Stimulated activated naive CD8-positive, alpha-beta T cell treated with anti-CD3 and anti-CD28 coated beads, Interleukin-15, amount 100 ng/mL, for 72 hours (primary cell): ENCODE measurements at regions not wholly inside any gene's neighbourhood (a gene's known extent, or its start where the extent isn't known, plus 50 kb on each side); places are given as distances from the start of the nearest gene placed in this dataset.

Experiments
- ATAC-seq: fragments of 150-1000 bp; cut with Tn5 transposase; 2 replicates; pipeline ENCODE4 v1.10.0; 2021; ENCODE audit warnings: mild to moderate bottlenecking, moderate library complexity
- DNase-seq, 2 donors: peaks; one replicate each; pipeline ENCODE4 v3.0.0; 2021 to 2022
- H3K27ac Mint-ChIP-seq, 2 donors: one replicate each; pipeline ENCODE4 v1.8.0; 2022; ENCODE audit warnings: mild to moderate bottlenecking in 2 of 2, mixed read lengths in 2 of 2, moderate library complexity in 2 of 2
- H3K27me3 Mint-ChIP-seq: one replicate; pipeline ENCODE4 v1.8.0; 2022; ENCODE audit warnings: mixed read lengths
- H3K4me1 Mint-ChIP-seq: one replicate; pipeline ENCODE4 v1.8.0; 2022; ENCODE audit warnings: mild to moderate bottlenecking, mixed read lengths
- H3K4me3 Mint-ChIP-seq, 2 donors: one replicate each; pipeline ENCODE4 v1.8.0; 2022; ENCODE audit warnings: mild to moderate bottlenecking in 2 of 2, mixed read lengths in 2 of 2, moderate library complexity in 1 of 2
- H3K9me3 Mint-ChIP-seq, 2 donors: one replicate each; pipeline ENCODE4 v1.8.0; 2022; ENCODE audit warnings: mixed read lengths in 2 of 2

DNA sequence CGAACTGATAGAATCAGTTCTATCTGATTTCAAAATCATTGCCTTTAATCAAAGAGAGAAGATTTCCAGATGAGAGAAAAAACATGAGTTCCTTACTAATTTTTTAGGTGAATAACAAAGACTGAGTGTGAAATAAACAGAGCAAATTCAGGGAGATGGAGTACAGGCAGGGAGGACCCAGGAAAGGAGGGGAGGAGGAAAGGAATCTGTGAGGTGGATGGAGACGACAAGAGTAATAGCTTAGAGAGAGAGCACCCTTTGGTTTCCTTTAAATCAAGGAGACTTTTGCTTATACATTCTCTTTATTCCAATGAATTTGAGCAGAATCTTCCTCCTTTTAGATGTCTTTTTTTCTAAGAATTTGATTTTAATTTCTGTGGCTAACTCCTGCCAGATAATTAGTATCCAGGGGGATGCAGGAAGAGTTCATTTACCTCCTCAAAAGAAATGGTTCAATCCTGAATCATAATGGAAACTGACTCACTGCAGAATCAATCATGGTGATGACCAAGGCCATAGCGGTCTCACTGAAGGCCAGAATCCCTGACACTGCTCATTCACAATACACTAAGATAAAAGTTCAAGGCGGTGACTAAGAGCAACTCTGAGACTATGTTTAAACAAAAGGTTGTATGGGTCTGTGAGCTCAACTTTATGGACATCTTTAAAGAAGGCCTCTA is 234.0 kb upstream of the ZC3H12C start:
- Mint-ChIP-seq H3K27me3 (no peaks in the 10 kb centered on the region), H3K4me3 (no peak overlapping the region), H3K27ac (no peak overlapping the region), H3K9me3 (no peaks in the 10 kb centered on the region), H3K4me1 (peaks cover 5% of the 10 kb centered on the region)
- ATAC-seq = no peak
- DNase-seq = no peak

DNA sequence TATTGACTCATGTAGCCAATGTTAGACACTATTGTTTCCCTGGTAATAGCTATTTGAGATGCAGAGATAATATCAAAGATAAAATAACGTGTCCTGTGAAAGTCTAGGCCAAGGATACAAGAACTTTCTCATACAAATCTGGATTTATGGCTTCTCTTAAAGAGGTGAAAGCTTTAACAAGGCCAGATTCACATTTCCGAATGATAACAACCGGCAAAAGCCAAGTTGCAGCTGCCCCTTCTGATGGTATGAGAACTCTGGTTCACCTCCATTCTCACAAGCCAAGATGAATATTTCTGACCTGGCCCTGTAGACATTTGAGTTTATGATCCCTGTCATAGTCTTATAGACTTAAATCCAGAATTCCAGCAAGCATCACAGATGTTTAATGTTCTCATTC is 230.4 kb upstream of the ZC3H12C start:
- DNase-seq = no peak
- H3K4me1 Mint-ChIP-seq = peaks cover 16% of the 10 kb centered on the region
- no peaks in the 10 kb centered on the region for H3K27me3 Mint-ChIP-seq
- no peak overlapping the region for H3K4me3 Mint-ChIP-seq
- no peak for ATAC-seq
- H3K9me3 Mint-ChIP-seq = peaks cover 0 to 4% of the 10 kb centered on the region in 2 donors
- no peak overlapping the region for H3K27ac Mint-ChIP-seq

DNA sequence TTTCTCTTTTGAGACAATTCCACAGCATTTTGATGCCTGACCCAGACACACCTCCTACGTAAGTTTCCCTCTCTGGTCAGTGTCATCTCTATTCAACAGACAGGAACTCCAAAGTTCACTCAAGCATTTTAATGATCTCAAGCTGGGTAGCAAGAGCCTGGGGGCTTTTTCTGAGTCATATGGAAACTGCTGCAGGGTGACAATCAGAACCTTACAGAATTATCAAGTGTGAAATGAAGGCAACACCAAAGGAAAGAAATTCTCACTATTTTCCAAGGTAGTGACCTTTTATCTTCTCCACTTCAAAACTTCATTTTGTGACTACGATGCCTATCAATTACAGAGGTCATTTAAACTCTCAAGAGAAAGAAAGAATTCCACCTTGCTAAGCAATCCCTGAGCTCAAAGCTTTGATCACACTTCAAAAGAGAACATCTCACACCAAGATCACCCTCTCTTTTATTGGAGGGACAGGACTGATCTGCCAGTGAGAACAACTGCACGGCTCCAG is 229.0 kb upstream of the ZC3H12C start:
- Mint-ChIP-seq H3K4me1 (peaks cover 16% of the 10 kb centered on the region), H3K9me3 (peaks cover 0 to 4% of the 10 kb centered on the region in 2 donors)
- peak; percentile 17 to 20 for DNase-seq

DNA sequence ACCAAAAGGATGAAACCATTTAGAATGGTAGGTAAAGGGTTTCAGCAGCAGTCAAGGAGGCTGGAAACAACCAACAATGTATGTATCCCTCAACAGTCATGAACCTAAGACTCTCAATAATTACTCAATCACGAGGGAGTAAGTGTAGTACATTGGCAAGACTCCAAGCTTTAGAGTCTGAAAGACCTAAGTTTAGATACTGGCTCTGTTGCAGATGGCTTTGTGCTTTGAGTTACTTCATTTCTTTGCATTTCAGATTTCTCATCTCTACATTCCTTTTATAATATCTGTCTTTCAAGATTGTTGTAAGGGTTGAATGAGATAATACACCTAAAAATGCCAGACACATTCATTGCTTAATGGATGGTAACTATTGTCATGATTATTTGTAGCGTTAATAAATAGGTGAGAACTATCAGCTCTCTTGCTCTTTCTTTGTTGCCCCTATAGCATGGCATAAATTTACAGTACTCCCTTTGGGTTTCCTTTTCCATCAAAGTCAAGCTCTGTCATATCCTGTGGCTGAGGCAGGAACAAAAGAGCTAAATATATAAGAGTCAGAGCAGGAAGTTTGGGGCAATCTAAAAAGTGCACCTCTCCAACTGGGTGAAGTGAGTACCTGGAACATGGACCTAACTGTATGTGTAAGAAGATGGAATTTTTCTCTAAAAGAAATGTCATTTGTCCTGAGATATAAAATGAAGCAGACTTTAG is 228.2 kb upstream of the ZC3H12C start:
- ATAC-seq = no peak
- no peaks in the 10 kb centered on the region for H3K27me3 Mint-ChIP-seq
- no peak overlapping the region for H3K4me3 Mint-ChIP-seq
- H3K27ac Mint-ChIP-seq = no peak overlapping the region
- DNase-seq = no peak
- H3K9me3 Mint-ChIP-seq = peaks cover 0 to 4% of the 10 kb centered on the region in 2 donors
- H3K4me1 Mint-ChIP-seq = peaks cover 16% of the 10 kb centered on the region

More for the DNA sequence above, 229.0 kb upstream of the ZC3H12C start:
- H3K27me3 Mint-ChIP-seq = no peaks in the 10 kb centered on the region
- peak; percentile 74 for ATAC-seq
- no peak overlapping the region for H3K27ac Mint-ChIP-seq
- peak overlapping the region in 1 of 2 donors; percentile 38 for H3K4me3 Mint-ChIP-seq

DNA sequence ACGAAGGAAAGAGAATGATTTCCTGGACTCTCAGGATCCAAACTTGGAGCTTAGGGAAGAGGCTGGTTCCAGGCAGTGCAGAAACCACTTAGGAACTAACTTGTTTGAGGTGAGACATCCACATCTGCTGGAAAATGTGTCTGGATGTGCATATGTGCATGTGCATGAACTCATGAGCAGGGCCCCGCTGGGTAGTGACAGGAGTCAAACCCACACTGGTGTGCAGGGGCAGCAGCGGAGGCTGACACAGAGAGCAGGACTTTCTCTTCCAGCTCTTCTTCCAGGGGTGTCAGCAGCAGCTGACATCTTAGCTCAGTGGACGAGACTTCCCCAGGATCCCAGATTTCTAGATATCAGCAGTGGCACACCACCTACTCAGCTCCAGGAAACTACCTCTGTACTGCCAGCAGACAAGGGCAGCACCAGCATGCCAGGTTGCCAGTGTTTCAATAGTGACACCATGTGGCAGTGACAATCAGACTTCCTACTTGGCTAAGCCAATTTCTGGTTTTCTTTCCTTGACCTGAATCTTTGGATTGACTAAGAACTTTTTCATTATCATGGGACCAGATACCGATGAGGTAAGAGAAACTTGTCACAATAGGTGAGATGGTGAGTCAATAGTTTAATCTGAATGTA is 227.5 kb upstream of the ZC3H12C start:
- DNase-seq = no peak
- no peak overlapping the region for H3K4me3 Mint-ChIP-seq
- peaks cover 0 to 4% of the 10 kb centered on the region in 2 donors for H3K9me3 Mint-ChIP-seq
- H3K4me1 Mint-ChIP-seq = peaks cover 16% of the 10 kb centered on the region
- no peak overlapping the region for H3K27ac Mint-ChIP-seq
- H3K27me3 Mint-ChIP-seq = no peaks in the 10 kb centered on the region
- peak; percentile 22 for ATAC-seq

DNA sequence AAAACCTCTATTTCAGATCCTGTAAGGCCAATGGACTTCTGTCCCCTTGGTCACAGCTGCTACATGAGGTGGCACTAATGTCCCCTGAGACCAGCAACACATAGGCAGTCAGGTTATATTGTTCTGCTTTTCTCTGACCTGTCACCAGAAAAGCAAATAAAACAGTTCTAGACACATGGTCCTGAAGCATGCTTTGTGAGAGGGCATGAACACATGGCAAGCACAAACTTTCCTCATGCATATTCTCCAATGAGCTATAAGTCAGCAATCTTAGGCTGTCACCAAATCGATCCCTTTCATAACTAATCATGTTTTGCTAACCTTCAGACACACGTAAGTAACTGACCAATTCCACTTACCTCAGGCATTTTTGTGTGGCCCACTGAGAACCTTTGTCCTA is 225.4 kb upstream of the ZC3H12C start:
- H3K9me3 Mint-ChIP-seq = peaks cover 0 to 4% of the 10 kb centered on the region in 2 donors
- ATAC-seq (no peak), DNase-seq (no peak)
- H3K4me3 Mint-ChIP-seq = no peak overlapping the region
- H3K27me3 Mint-ChIP-seq = no peaks in the 10 kb centered on the region
- H3K27ac Mint-ChIP-seq = no peak overlapping the region
- H3K4me1 Mint-ChIP-seq = peaks cover 16% of the 10 kb centered on the region

DNA sequence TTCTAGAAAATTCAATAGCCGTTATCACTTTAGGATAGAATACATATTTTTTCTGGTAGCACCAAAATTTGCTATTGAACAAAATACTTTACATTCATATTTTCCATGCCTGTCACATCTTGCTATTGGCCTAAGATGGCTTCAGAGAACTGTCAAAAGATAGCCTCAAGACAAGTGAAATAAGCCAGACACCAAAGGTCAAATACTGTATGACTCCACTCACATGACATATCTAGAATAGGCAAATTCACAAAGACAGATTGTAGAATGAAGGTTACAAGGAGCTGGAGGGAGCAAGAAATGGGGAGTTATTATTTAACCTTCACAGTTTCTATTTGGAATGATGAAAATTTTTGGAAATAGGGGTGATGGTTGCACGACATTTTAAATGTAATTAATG is 223.7 kb upstream of the ZC3H12C start:
- no peak overlapping the region for H3K27ac Mint-ChIP-seq
- no peaks in the 10 kb centered on the region for H3K27me3 Mint-ChIP-seq
- ATAC-seq (no peak), DNase-seq (no peak)
- H3K9me3 Mint-ChIP-seq = peaks cover 0 to 4% of the 10 kb centered on the region in 2 donors
- peaks cover 8% of the 10 kb centered on the region for H3K4me1 Mint-ChIP-seq
- H3K4me3 Mint-ChIP-seq = no peak overlapping the region

DNA sequence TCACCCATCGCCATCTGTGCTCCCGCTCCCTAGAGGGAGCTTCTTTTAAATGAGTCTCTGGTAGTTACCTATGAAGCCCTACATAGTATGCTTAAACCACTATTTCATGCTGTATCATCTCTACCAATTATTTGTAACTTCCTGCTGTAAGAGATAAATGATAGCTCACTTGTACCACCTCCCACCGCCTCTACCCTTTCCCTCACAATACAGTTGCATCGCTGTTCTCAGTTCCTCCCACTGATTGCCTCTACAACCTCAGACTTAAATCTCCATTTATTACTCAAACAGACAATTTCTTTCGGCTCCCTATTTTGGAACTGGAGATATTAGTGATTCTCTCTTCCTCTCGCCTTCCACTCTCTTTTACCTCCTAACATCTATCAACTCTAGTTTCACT is 222.9 kb upstream of the ZC3H12C start:
- H3K4me1 Mint-ChIP-seq = peaks cover 2% of the 10 kb centered on the region
- no peak overlapping the region for H3K4me3 Mint-ChIP-seq
- peaks cover 0 to 4% of the 10 kb centered on the region in 2 donors for H3K9me3 Mint-ChIP-seq
- H3K27me3 Mint-ChIP-seq = no peaks in the 10 kb centered on the region
- DNase-seq (no peak), ATAC-seq (no peak)
- H3K27ac Mint-ChIP-seq = no peak overlapping the region

DNA sequence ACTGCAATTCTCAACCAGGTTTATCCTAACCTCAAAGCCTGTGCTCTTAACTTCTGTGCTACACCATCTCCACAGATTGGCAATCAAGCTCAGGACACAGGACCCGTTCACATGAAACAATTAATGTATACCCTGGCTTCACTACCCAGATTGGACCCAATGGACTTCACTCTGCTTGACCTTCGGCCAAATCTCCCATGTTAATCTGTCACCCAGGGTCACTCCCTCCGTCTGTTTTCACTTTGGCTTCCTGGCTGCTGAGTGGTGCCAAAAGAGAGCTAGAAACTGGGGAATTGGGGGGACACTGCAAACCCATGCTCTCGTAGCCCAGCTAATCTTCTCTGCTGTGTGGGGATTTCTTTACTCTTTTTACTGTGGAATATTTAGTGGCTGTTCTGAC is 216.1 kb upstream of the ZC3H12C start:
- DNase-seq (no peak), ATAC-seq (no peak)
- Mint-ChIP-seq H3K9me3 (peaks cover 0 to 3% of the 10 kb centered on the region in 2 donors), H3K4me1 (no peaks in the 10 kb centered on the region), H3K27me3 (no peaks in the 10 kb centered on the region), H3K4me3 (no peak overlapping the region), H3K27ac (no peak overlapping the region)

DNA sequence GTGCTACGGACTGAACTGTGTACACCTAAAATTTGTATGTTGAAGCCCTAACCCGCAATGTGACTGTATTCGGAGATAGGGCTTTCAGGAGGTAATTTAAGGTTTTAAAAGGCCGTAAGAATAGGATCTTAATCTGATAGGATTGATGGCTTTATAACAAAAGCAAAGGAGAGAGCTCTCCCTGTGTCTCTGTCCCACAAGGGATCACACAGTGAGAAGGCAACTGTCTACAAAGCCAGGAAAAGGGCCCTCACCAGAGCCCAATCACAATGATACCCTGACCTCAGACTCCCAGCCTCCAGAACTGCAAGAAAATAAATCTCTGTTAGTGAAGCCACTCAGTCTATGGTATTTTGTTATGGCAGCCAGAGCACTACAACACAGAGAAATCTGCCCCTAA is 208.7 kb upstream of the ZC3H12C start:
- no peaks in the 10 kb centered on the region for H3K4me1 Mint-ChIP-seq

DNA sequence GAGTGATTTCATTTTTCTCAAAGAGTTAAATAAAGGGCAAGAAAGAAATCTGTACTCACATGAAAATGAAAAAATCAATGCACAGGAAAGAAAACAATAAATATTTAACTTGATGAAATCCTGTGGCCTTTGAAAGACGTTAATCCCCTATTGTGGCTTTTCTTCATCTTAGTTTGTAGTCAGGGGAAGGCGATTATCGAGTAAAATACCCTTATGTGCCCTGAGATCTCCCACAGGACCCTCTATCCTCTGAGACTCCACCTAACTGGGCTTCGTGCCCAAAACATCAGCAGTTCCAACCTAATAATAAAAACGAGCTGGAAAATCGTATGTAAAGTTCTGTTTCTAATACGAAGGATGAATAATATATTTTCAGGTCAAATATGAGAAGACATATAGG is 208.2 kb upstream of the ZC3H12C start:
- no peak for ATAC-seq
- no peak overlapping the region for H3K27ac Mint-ChIP-seq
- H3K4me1 Mint-ChIP-seq = no peaks in the 10 kb centered on the region
- H3K9me3 Mint-ChIP-seq = peaks cover 0 to 12% of the 10 kb centered on the region in 2 donors
- H3K27me3 Mint-ChIP-seq = no peaks in the 10 kb centered on the region
- no peak for DNase-seq
- H3K4me3 Mint-ChIP-seq = no peak overlapping the region

More for the DNA sequence above, 208.7 kb upstream of the ZC3H12C start:
- Mint-ChIP-seq H3K4me3 (no peak overlapping the region), H3K9me3 (peaks cover 0 to 12% of the 10 kb centered on the region in 2 donors), H3K27me3 (no peaks in the 10 kb centered on the region), H3K27ac (no peak overlapping the region)
- ATAC-seq (no peak), DNase-seq (no peak)

DNA sequence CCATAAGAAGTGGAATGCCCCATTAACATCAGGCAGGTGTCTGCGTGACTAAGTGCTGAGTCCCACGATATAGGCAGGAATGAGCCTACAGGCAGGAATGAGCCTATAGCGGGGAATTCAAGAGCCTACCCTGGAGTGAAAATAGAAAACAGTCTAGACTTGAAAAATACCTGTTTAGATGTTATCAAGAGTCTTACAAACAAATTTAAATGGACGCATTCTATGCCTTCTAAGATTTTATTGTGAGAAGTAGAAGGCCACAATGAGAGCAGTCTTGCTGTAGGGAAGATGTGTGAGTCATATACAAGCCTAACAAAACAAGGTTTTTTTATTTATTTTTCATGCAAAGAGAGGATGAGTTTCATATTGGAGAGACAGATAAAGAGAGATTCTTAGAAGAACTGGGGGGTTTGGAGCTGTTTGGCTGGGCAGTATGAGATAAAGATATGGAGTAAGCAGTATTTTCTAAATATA is 200.8 kb upstream of the ZC3H12C start:
- Mint-ChIP-seq H3K27ac (no peak overlapping the region), H3K9me3 (no peaks in the 10 kb centered on the region), H3K27me3 (peaks cover 20% of the 10 kb centered on the region)

DNA sequence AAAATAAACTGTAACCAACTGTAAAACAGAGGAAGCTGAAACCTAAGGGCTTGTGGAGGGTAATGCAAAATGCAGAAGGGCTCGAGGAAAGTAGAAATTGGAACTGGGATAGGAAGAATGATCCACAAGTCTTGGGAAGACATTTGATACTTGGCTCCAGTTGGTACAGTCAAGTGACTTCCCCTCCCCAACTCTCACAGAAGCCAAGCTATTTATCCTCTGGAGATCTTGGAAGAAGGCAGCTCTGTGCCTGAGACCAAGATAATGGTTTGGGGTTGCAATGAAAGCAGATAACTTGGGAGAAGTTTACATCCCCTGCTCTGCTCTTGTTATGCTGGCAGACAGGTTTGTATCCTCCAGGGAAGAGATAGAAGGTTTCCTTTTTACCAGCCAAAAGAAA is 198.9 kb upstream of the ZC3H12C start:
- Mint-ChIP-seq H3K9me3 (no peaks in the 10 kb centered on the region), H3K27me3 (peaks cover 20% of the 10 kb centered on the region), H3K27ac (no peak overlapping the region), H3K4me1 (no peaks in the 10 kb centered on the region), H3K4me3 (no peak overlapping the region)
- no peak for ATAC-seq
- no peak for DNase-seq

More for the DNA sequence above, 200.8 kb upstream of the ZC3H12C start:
- no peaks in the 10 kb centered on the region for H3K4me1 Mint-ChIP-seq
- DNase-seq = no peak
- ATAC-seq = no peak
- no peak overlapping the region for H3K4me3 Mint-ChIP-seq

DNA sequence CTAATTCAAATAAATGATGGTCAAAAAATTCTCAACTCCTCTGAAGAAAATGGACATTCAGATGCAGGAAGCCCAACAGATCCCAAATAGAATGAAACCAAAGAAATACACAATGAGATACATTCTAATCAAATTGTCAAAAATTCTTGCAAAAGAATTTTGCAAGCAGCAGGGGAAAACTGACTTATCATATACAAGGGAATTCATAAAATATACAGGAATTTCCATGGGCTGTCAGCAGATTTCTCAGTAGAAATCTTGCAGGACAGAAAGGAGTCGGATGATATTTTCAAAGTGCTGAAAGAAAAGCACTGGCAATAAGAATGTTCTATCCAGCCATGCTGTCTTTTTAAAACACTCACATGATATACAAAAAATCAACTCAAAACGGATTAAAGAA is 194.6 kb upstream of the ZC3H12C start:
- no peaks in the 10 kb centered on the region for H3K4me1 Mint-ChIP-seq
- peaks cover 8% of the 10 kb centered on the region for H3K27me3 Mint-ChIP-seq
- DNase-seq (no peak), ATAC-seq (no peak)
- H3K9me3 Mint-ChIP-seq = peaks cover 7% of the 10 kb centered on the region in 2 donors
- no peak overlapping the region for H3K4me3 Mint-ChIP-seq
- no peak overlapping the region for H3K27ac Mint-ChIP-seq

DNA sequence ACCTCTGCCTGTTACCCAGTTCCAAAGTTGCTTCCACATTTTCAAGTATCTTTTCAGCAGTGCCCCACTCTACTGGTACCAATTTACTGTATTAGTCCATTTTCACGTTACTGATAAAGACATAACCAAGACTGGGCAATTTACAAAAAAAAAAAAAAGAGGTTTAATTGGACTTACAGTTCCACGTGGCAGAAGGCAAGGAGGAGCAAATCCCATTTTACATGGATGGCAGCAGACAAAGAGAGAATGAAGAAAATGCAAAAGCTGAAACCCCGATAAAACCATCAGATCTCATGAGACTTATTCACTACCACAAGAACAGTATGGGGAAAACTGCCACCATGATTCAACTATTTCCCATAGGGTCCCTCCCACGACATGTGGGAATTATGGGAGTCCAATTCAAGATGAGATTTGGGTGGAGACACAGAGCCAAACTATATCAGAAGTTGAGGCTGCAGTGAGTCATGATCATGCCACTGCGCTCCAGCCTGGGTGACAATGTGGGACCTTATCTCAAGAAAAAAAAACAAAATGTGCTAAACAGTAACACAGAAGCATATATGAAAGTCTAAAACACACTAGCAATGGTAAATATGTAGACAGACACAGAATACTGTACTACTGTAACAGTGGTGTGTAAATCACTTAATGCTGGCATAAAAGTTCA is 190.3 kb upstream of the ZC3H12C start:
- peaks cover 7% of the 10 kb centered on the region in 2 donors for H3K9me3 Mint-ChIP-seq
- no peak for ATAC-seq
- peaks cover 8% of the 10 kb centered on the region for H3K27me3 Mint-ChIP-seq
- no peak for DNase-seq
- H3K4me3 Mint-ChIP-seq = no peak overlapping the region
- no peak overlapping the region for H3K27ac Mint-ChIP-seq
- H3K4me1 Mint-ChIP-seq = no peaks in the 10 kb centered on the region
